Stimulated activated CD4-positive, alpha-beta T cell treated with anti-CD3 and anti-CD28 coated beads, Interleukin-1b, Interleukin-23, amount 100 ng/mL, for 48 hours (primary cell): ENCODE measurements at regions not wholly inside any gene's neighbourhood (a gene's known extent, or its start where the extent isn't known, plus 50 kb on each side); places are given as distances from the start of the nearest gene placed in this dataset.

ENCODE experiments used
- DNase-seq: peaks from one replicate; pipeline ENCODE4 v3.0.0-alpha.2; 2020

- DNase-seq, result no peak
These were observed 341.0 kb upstream of the CD180 start for GRCh38 chr5:67537439-67538148.

GRCh38 chr5:67536866-67537265 is 340.3 kb upstream of the CD180 start:
- DNase-seq, result no peak

- no peak for DNase-seq
These were observed 334.1 kb upstream of the CD180 start for GRCh38 chr5:67530609-67531255.

GRCh38 chr5:67528953-67529352 is 332.4 kb upstream of the CD180 start:
- no peak for DNase-seq

- DNase-seq, result no peak
These were observed 330.2 kb upstream of the CD180 start for GRCh38 chr5:67526793-67527192.

- DNase-seq, result no peak
These were observed 323.7 kb upstream of the CD180 start for GRCh38 chr5:67520161-67520908.

GRCh38 chr5:67518227-67518626 is 321.6 kb upstream of the CD180 start:
- DNase-seq, result no peak

- no peak for DNase-seq
These were observed 320.5 kb upstream of the CD180 start for GRCh38 chr5:67516948-67517565.

GRCh38 chr5:67515762-67516161 is 319.2 kb upstream of the CD180 start:
- no peak for DNase-seq

- DNase-seq, result peak; percentile 46
These were observed 318.6 kb upstream of the CD180 start for GRCh38 chr5:67515020-67515689.

- no peak for DNase-seq
These were observed 316.2 kb upstream of the CD180 start for GRCh38 chr5:67512758-67513157.

- DNase-seq, result no peak
These were observed 315.3 kb upstream of the CD180 start for GRCh38 chr5:67511911-67512310.

GRCh38 chr5:67510204-67510603 is 313.6 kb upstream of the CD180 start:
- no peak for DNase-seq

- DNase-seq, result no peak
These were observed 313.0 kb upstream of the CD180 start for GRCh38 chr5:67509402-67510186.

GRCh38 chr5:67506241-67506640 is 309.6 kb upstream of the CD180 start:
- no peak for DNase-seq

- DNase-seq, result no peak
These were observed 306.4 kb upstream of the CD180 start for GRCh38 chr5:67502951-67503350.

- DNase-seq, result no peak
These were observed 299.5 kb upstream of the CD180 start for GRCh38 chr5:67496051-67496450.

- DNase-seq, result no peak
These were observed 298.5 kb upstream of the CD180 start for GRCh38 chr5:67495072-67495471.

- no peak for DNase-seq
These were observed 297.7 kb upstream of the CD180 start for GRCh38 chr5:67494186-67494855.

- DNase-seq, result no peak
These were observed 297.1 kb upstream of the CD180 start for GRCh38 chr5:67493676-67494075.

- no peak for DNase-seq
These were observed 294.1 kb upstream of the CD180 start for GRCh38 chr5:67490543-67491321.
